HepG2 (cell line): ENCODE measurements at regions not wholly inside any gene's neighbourhood (a gene's known extent, or its start where the extent isn't known, plus 50 kb on each side); places are given as distances from the start of the nearest gene placed in this dataset.

Experiments used
- ATAC-seq: fragments of 200-7000 bp; cut with Tn5 transposase; 3 replicates; pipeline ENCODE4 v1.9.1; 2020; ENCODE audit warnings: mild to moderate bottlenecking, moderate library complexity
- BruUV-seq: library from RNA; stranded (reverse); fragments of 400-500 nt; replicated peaks from 2 replicates; lab custom pipeline; 2021; lab: Mats Ljungman, UMichigan
- CTCF ChIA-PET: fragments of 300-600 bp; formaldehyde crosslinking; extraction: SDS; loops from one replicate; lab custom pipeline; 2021; ENCODE audit warnings: low total read pairs, inconsistent platforms, low intra/inter-chr PET ratio; lab: Yijun Ruan, JAX
- POLR2A ChIA-PET: fragments of 350-600 bp; sonication (Branson Sonifier 250); formaldehyde crosslinking; loops from one replicate; lab custom pipeline; 2020; ENCODE audit warnings: antibody characterized with exemption, inconsistent platforms; lab: Yijun Ruan, JAX
- DNase-seq: peaks from one replicate; pipeline ENCODE4 v3.0.0-alpha.2; 2015; ENCODE audit warnings: low spot score
- FAIRE-seq: peaks from 3 replicates; lab custom pipeline; 2011; peaks lifted over from hg19 to GRCh38; lab: Jason Lieb, UNC
- H2AFZ ChIP-seq: one replicate; pipeline ENCODE4 v1.6.1; 2011; ENCODE audit warnings: low read length, inconsistent platforms
- H3K27ac ChIP-seq: fragments of 300-600 bp; 3 replicates; pipeline ENCODE4 v1.8.0; 2011; ENCODE audit warnings: mixed run types, mild to moderate bottlenecking, mixed read lengths, low read length, inconsistent platforms; ENCODE audit not compliant: insufficient read depth; ENCODE audit errors: extremely low read length
- H3K27me3 ChIP-seq, 2 experiments: fragments of 200-600 bp in 1 of 2; 2 replicates in 1 of 2; 3 replicates in 1 of 2; pipeline versions ENCODE4 v1.6.0 to v1.8.0; 2011; ENCODE audit warnings: low read length in 2 of 2, mild to moderate bottlenecking in 2 of 2, moderate library complexity in 2 of 2, inconsistent platforms in 1 of 2; ENCODE audit not compliant: insufficient read depth in 2 of 2, control insufficient read depth in 1 of 2
- H3K36me3 ChIP-seq, 2 experiments: fragments of 200-600 bp in 1 of 2; replicated peaks in 1 of 2; 2 replicates in 1 of 2; 3 replicates in 1 of 2; pipeline versions ENCODE4 v1.5.1 to v1.8.0; 2011; ENCODE audit warnings: low read length in 2 of 2, inconsistent platforms in 1 of 2; ENCODE audit not compliant: insufficient read depth in 2 of 2, control insufficient read depth in 1 of 2
- H3K4me1 ChIP-seq: 2 replicates; pipeline ENCODE4 v1.5.1; 2012; ENCODE audit warnings: low read length, inconsistent platforms; ENCODE audit not compliant: insufficient read depth
- H3K4me2 ChIP-seq: 2 replicates; pipeline ENCODE4 v1.6.0; 2011; ENCODE audit warnings: low read depth, low read length, inconsistent platforms
- H3K4me3 ChIP-seq, 3 experiments: fragments of 200-600 bp in 1 of 3; sonication (generic), shearing (Covaris generic) in 1 of 3; replicated peaks in 1 of 3; 2 replicates each; pipeline ENCODE4 v1.5.1; 2011 to 2016; ENCODE audit warnings: low read length in 3 of 3, inconsistent platforms in 2 of 3, low read depth in 2 of 3, mild to moderate bottlenecking in 2 of 3, control low read depth in 1 of 3, mixed read lengths in 1 of 3; ENCODE audit not compliant: insufficient read depth in 1 of 3
- H3K79me2 ChIP-seq: one replicate; pipeline ENCODE4 v1.6.1; 2011; ENCODE audit warnings: low read length, inconsistent platforms; ENCODE audit not compliant: insufficient read depth
- H3K9ac ChIP-seq: 2 replicates; pipeline ENCODE4 v1.6.0; 2011; ENCODE audit warnings: mild to moderate bottlenecking, low read depth, low read length, inconsistent platforms; ENCODE audit not compliant: insufficient read depth
- H3K9me3 ChIP-seq: 2 replicates; pipeline ENCODE4 v1.5.1; 2012; ENCODE audit warnings: mild to moderate bottlenecking, low read length
- H4K20me1 ChIP-seq: 2 replicates; pipeline ENCODE4 v1.6.0; 2011; ENCODE audit warnings: inconsistent platforms, mild to moderate bottlenecking, low read length, moderate library complexity; ENCODE audit not compliant: insufficient read depth
- GTF2F1 ChIP-seq: fragments of 150-350 bp; IDR thresholded peaks from 2 replicates; pipeline ENCODE4 v1.6.1; 2014; ENCODE audit warnings: low read length
- KAT8 ChIP-seq: IDR thresholded peaks from 2 replicates; pipeline ENCODE4 v1.6.1; 2016; ENCODE audit warnings: missing genetic modification reagents, missing compliant biosample characterization
- KMT2A ChIP-seq: sonication (generic); formaldehyde crosslinking; IDR thresholded peaks from 2 replicates; pipeline ENCODE4 v1.4.0; 2020; ENCODE audit warnings: missing genetic modification reagents
- PLRG1 ChIP-seq: fragments of 450-650 bp; conservative IDR thresholded peaks from 2 replicates; pipeline ENCODE4 v1.6.1; 2016
- TBL1XR1 ChIP-seq: fragments of 150-350 bp; IDR thresholded peaks from 2 replicates; pipeline ENCODE4 v1.6.1; 2014; ENCODE audit warnings: borderline replicate concordance, low read length; ENCODE audit not compliant: partially characterized antibody
- ZNF20 ChIP-seq: sonication (generic); formaldehyde crosslinking; IDR thresholded peaks from 2 replicates; pipeline ENCODE4 v1.4.0; 2020; ENCODE audit warnings: mild to moderate bottlenecking, moderate library complexity, missing genetic modification reagents
- ZNF33B ChIP-seq: sonication (generic); formaldehyde crosslinking; IDR thresholded peaks from 2 replicates; pipeline ENCODE4 v1.5.1; 2020; ENCODE audit warnings: mild to moderate bottlenecking, missing genetic modification reagents
- ZNF432 ChIP-seq: sonication (generic); formaldehyde crosslinking; IDR thresholded peaks from 2 replicates; pipeline ENCODE4 v1.5.0; 2020; ENCODE audit warnings: missing genetic modification reagents, mild to moderate bottlenecking, borderline replicate concordance
- ZNF615 ChIP-seq: sonication (generic); formaldehyde crosslinking; IDR thresholded peaks from 2 replicates; pipeline ENCODE4 v1.5.0; 2020; ENCODE audit warnings: mild to moderate bottlenecking, missing genetic modification reagents, borderline replicate concordance
- ZNF660 ChIP-seq: sonication (generic); formaldehyde crosslinking; IDR thresholded peaks from 2 replicates; pipeline ENCODE4 v1.5.1; 2020; ENCODE audit warnings: mild to moderate bottlenecking, low read depth, missing genetic modification reagents, borderline replicate concordance
- ZNF678 ChIP-seq: sonication (generic); formaldehyde crosslinking; IDR thresholded peaks from 2 replicates; pipeline ENCODE4 v1.4.0; 2020; ENCODE audit warnings: mild to moderate bottlenecking, missing genetic modification reagents
- ZNF788 ChIP-seq: sonication (generic); formaldehyde crosslinking; IDR thresholded peaks from 2 replicates; pipeline ENCODE4 v1.5.0; 2020; ENCODE audit warnings: mild to moderate bottlenecking, missing genetic modification reagents, borderline replicate concordance
- WGBS: methylation state at CpG from one replicate; pipeline ENCODE4 v1.1.6; 2017; ENCODE audit warnings: low lambda C conversion rate; 5-methylcytosine and 5-hydroxymethylcytosine counted together
- in situ Hi-C: cut with HindIII; loops from 2 replicates; pipeline ENCODE4 v1.10.0; 2017; ENCODE audit warnings: low pct_unique_long_range_greater_than_20kb; ENCODE audit not compliant: extremely low pct_ligation_motif_present
- intact Hi-C: fragments of 100-400 bp; cut with micrococcal nuclease; formaldehyde crosslinking; loops from one replicate; pipeline ENCODE4 v1.10.0; 2022; ENCODE audit not compliant: unreplicated experiment
- TF ChIP-seq, protein P1 (sequence below): sonication (generic); formaldehyde crosslinking; IDR thresholded peaks from 2 replicates; pipeline ENCODE4 v1.8.0; 2022; ENCODE audit warnings: low read depth, missing genetic modification reagents
- TF ChIP-seq, protein P2 (sequence below): sonication (generic); formaldehyde crosslinking; IDR thresholded peaks from 2 replicates; pipeline ENCODE4 v1.8.1; 2023; ENCODE audit warnings: missing genetic modification reagents, inconsistent platforms, borderline replicate concordance
- TF ChIP-seq, protein P3 (sequence below): sonication (generic); formaldehyde crosslinking; IDR thresholded peaks from 2 replicates; pipeline ENCODE4 v1.5.0; 2020; ENCODE audit warnings: missing genetic modification reagents, mild to moderate bottlenecking, borderline replicate concordance
- TF ChIP-seq, protein P4 (sequence below): sonication (generic); formaldehyde crosslinking; IDR thresholded peaks from 2 replicates; pipeline ENCODE4 v1.5.0; 2020; ENCODE audit warnings: mild to moderate bottlenecking, missing genetic modification reagents
- TF ChIP-seq, protein P5 (sequence below): sonication (generic); formaldehyde crosslinking; IDR thresholded peaks from 2 replicates; pipeline ENCODE4 v1.8.1; 2023; ENCODE audit warnings: mild to moderate bottlenecking, inconsistent platforms, moderate library complexity, missing genetic modification reagents, borderline replicate concordance
- TF ChIP-seq, protein P6 (sequence below): sonication (generic); formaldehyde crosslinking; IDR thresholded peaks from 2 replicates; pipeline ENCODE4 v1.4.0; 2020; ENCODE audit warnings: missing genetic modification reagents

DNA sequence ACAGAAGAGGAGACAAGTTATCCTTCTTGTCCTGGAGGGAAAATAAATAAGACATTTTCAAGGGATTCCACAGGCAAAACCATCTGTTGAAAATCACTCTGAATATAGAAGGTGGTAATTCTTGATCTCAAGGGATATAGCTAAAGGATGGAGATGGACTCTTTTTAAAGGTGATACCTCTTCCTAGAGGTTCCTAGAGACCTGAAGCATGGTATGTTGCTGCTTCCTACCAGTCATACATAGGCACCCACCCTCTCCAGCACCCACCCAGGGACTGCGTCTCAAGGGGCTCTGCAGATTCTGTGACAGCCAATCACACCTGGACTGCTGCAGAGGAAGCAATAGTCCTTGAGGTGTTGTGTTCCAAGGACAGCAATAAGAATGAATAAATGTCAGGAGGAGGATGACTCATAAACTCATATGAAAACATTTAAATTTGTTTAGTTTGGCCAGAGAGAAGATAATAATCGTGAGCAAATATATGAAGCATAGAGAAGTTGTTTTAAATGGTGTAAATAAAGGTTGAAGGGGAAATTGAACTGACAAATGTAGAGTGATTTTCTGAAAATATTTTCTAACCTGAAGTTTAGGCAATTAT, 741.6 kb upstream of the CBLB start (continued):
- TF ChIP-seq, protein P1, sequence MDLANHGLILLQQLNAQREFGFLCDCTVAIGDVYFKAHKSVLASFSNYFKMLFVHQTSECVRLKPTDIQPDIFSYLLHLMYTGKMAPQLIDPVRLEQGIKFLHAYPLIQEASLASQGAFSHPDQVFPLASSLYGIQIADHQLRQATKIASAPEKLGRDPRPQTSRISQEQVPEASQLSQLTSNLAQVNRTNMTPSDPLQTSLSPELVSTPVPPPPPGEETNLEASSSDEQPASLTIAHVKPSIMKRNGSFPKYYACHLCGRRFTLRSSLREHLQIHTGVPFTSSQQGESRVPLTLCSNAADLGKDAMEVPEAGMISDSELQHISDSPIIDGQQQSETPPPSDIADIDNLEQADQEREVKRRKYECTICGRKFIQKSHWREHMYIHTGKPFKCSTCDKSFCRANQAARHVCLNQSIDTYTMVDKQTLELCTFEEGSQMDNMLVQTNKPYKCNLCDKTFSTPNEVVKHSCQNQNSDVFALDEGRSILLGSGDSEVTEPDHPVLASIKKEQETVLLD (CRISPR knock-in tag) = no peak
- TF ChIP-seq ZNF33B = no peak
- TF ChIP-seq GTF2F1 = no peak
- no peak for TF ChIP-seq PLRG1
- TF ChIP-seq, protein P2, sequence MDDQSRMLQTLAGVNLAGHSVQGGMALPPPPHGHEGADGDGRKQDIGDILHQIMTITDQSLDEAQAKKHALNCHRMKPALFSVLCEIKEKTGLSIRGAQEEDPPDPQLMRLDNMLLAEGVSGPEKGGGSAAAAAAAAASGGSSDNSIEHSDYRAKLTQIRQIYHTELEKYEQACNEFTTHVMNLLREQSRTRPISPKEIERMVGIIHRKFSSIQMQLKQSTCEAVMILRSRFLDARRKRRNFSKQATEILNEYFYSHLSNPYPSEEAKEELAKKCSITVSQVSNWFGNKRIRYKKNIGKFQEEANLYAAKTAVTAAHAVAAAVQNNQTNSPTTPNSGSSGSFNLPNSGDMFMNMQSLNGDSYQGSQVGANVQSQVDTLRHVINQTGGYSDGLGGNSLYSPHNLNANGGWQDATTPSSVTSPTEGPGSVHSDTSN (CRISPR knock-in tag) = no peak
- no peak for TF ChIP-seq ZNF432 (CRISPR knock-in tag)

DNA sequence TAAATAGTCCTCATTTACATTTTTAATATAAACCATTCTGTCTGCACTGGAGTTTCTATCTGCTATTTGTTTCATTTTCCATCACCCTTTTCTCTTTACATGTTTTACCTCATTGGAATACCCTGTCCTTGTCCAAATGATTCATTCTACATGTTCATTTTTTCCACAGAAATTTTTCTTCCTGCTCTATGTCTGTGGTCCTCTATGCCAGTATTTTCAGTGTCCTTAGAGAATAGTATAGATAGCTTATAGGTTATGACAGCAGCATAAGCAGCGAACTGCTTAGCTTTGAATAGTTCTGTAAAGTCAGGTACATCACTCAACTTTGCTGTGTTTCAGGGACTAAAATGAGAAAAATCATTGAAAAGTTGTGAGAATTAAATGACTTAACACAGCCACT, 742.3 kb upstream of the CBLB start:
- WGBS = 4% methylated on average over 1 of the region's 1 CpG
- Histone ChIP-seq H2AFZ (no peak overlapping the region), H3K9me3 (no peaks in the 10 kb centered on the region), H3K4me3 (no peak overlapping the region), H3K27me3 (no peaks in the 10 kb centered on the region), H3K9ac (no peak overlapping the region), H3K27ac (no peak overlapping the region), H3K4me1 (no peaks in the 10 kb centered on the region), H4K20me1 (no peaks in the 10 kb centered on the region), H3K36me3 (no peaks in the 10 kb centered on the region), H3K4me2 (no peak overlapping the region), H3K79me2 (no peaks in the 10 kb centered on the region)
- ATAC-seq = no peak
- no peak for FAIRE-seq
- BruUV-seq = no TSS peak
- in situ Hi-C loops = no loop called here
- DNase-seq = no peak
- intact Hi-C loops = no loop called here
- POLR2A ChIA-PET = no interaction called here
- CTCF ChIA-PET = no interaction called here
- TF ChIP-seq ZNF678 (CRISPR knock-in tag) (no peak), KMT2A (CRISPR knock-in tag) (no peak), TBL1XR1 (no peak), ZNF660 (CRISPR knock-in tag) (no peak), ZNF788 (CRISPR knock-in tag) (no peak), ZNF20 (CRISPR knock-in tag) (no peak), ZNF615 (no peak), KAT8 (CRISPR knock-in tag) (no peak)
- TF ChIP-seq, protein P3, sequence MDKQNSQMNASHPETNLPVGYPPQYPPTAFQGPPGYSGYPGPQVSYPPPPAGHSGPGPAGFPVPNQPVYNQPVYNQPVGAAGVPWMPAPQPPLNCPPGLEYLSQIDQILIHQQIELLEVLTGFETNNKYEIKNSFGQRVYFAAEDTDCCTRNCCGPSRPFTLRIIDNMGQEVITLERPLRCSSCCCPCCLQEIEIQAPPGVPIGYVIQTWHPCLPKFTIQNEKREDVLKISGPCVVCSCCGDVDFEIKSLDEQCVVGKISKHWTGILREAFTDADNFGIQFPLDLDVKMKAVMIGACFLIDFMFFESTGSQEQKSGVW (CRISPR knock-in tag) = no peak
- TF ChIP-seq, protein P4, sequence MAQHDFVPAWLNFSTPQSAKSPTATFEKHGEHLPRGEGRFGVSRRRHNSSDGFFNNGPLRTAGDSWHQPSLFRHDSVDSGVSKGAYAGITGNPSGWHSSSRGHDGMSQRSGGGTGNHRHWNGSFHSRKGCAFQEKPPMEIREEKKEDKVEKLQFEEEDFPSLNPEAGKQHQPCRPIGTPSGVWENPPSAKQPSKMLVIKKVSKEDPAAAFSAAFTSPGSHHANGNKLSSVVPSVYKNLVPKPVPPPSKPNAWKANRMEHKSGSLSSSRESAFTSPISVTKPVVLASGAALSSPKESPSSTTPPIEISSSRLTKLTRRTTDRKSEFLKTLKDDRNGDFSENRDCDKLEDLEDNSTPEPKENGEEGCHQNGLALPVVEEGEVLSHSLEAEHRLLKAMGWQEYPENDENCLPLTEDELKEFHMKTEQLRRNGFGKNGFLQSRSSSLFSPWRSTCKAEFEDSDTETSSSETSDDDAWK (CRISPR knock-in tag) = no peak
- TF ChIP-seq, protein P5, sequence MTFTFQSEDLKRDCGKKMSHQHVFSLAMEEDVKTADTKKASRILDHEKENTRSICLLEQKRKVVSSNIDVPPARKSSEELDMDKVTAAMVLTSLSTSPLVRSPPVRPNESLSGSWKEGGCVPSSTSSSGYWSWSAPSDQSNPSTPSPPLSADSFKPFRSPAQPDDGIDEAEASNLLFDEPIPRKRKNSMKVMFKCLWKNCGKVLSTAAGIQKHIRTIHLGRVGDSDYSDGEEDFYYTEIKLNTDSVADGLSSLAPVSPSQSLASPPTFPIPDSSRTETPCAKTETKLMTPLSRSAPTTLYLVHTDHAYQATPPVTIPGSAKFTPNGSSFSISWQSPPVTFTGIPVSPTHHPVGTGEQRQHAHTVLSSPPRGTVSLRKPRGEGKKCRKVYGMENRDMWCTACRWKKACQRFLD (CRISPR knock-in tag) = no peak
- TF ChIP-seq, protein P6, sequence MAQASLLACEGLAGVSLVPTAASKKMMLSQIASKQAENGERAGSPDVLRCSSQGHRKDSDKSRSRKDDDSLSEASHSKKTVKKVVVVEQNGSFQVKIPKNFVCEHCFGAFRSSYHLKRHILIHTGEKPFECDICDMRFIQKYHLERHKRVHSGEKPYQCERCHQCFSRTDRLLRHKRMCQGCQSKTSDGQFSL = no peak
